ENCODE measurements at regions not wholly inside any gene's neighbourhood (a gene's known extent, or its start where the extent isn't known, plus 50 kb on each side); places are given as distances from the start of the nearest gene placed in this dataset.
A peak's percentile ranks its signal among the peaks of the same experiment; 100 is the strongest.
"Not testable (repeated sequence)": the region's sequence is repeated elsewhere in the genome, so short reads cannot be mapped to it uniquely, and the experiment has no call there.

DNA sequence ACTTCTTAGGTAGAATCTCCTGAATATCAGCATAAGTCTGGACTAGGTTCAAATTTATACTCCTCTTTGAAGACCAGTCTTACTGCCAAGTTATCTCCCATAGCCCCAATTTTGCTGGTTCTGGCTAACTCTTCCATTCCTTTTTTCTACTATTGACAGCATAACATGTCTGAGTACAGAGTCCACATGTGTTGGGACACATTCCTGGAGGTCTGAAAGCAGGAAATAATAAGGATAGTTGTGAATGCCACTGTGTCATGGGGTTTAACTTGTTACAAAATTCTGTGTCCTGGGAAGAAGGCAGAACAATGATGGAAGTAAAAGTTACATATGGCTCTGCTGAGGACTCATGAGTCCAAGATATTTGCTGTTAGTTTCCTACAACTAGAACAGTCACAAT lies 57.4 kb upstream of the ZBTB20 start:
- no peak overlapping the region for H3K4me3 ChIP-seq (ENCODE audit: low read length)

GRCh38 chr3:115208066-115208750 lies 61.1 kb upstream of the ZBTB20 start:
- no peaks in the 10 kb centered on the region for H3K36me3 ChIP-seq (ENCODE audit: insufficient read depth, low read length)
- H3K9me3 ChIP-seq (ENCODE audit: low read length) = no peaks in the 10 kb centered on the region
- no peak overlapping the region for H3K4me3 ChIP-seq (ENCODE audit: low read length)
- no peak overlapping the region for H2AFZ ChIP-seq (ENCODE audit: low read depth, low read length)
- H3K4me1 ChIP-seq (ENCODE audit: insufficient read depth, low read length) = peaks cover 11% of the 10 kb centered on the region
- H3K27me3 ChIP-seq (ENCODE audit: insufficient read depth, low read length) = no peaks in the 10 kb centered on the region

More for the DNA sequence above, 57.4 kb upstream of the ZBTB20 start:
- H3K9me3 ChIP-seq (ENCODE audit: low read length) = no peaks in the 10 kb centered on the region
- H3K4me1 ChIP-seq (ENCODE audit: insufficient read depth, low read length) = no peaks in the 10 kb centered on the region
- no peaks in the 10 kb centered on the region for H3K36me3 ChIP-seq (ENCODE audit: insufficient read depth, low read length)
- no peak overlapping the region for H2AFZ ChIP-seq (ENCODE audit: low read depth, low read length)
- no peaks in the 10 kb centered on the region for H3K27me3 ChIP-seq (ENCODE audit: insufficient read depth, low read length)

DNA sequence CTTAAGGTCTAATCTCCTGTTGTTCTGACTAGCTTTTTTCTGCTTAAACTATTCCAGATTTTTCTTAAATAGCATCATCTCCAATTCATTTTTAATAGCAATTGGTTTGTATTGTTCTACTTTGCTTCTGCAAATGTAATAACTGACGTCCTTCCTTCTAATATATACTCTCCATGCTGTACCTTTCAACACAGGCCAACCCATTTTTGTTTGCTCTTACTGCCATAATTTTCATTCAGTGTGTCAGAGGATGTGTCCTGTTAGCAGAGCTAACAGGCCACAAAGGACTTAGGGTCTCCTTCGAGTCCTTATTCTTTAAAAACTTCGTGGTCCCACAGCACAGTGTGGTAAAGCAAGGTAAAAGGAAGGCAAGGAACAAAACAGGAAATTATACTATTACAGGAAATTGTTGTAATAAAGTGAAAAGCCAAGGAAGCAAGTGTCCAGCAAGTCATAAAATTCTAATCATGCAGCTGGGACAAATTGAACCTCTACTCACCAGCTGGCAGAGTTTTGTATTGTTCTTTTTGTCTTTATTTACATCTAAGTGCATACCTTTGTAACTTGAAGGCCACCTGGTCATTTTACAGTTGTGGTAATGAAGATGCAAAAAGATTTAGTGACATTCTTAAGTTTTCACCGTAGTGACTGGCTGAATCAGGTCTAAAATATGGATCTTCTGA lies 64.9 kb upstream of the ZBTB20 start:
- Histone ChIP-seq H3K36me3 (ENCODE audit: insufficient read depth, low read length) (no peaks in the 10 kb centered on the region), H3K4me1 (ENCODE audit: insufficient read depth, low read length) (peaks cover 11% of the 10 kb centered on the region)

GRCh38 chr3:115212615-115213014 lies 65.5 kb upstream of the ZBTB20 start:
- no peaks in the 10 kb centered on the region for H3K27me3 ChIP-seq (ENCODE audit: insufficient read depth, low read length)
- no peaks in the 10 kb centered on the region for H3K36me3 ChIP-seq (ENCODE audit: insufficient read depth, low read length)
- peaks cover 14% of the 10 kb centered on the region for H3K4me1 ChIP-seq (ENCODE audit: insufficient read depth, low read length)
- no peaks in the 10 kb centered on the region for H3K9me3 ChIP-seq (ENCODE audit: low read length)
- H2AFZ ChIP-seq (ENCODE audit: low read depth, low read length) = no peak overlapping the region
- H3K4me3 ChIP-seq (ENCODE audit: low read length) = no peak overlapping the region

More for the DNA sequence above, 64.9 kb upstream of the ZBTB20 start:
- Histone ChIP-seq H3K27me3 (ENCODE audit: insufficient read depth, low read length) (no peaks in the 10 kb centered on the region), H3K4me3 (ENCODE audit: low read length) (no peak overlapping the region), H2AFZ (ENCODE audit: low read depth, low read length) (peak overlapping the region; percentile 30), H3K9me3 (ENCODE audit: low read length) (no peaks in the 10 kb centered on the region)

- not testable (repeated sequence) for H3K4me3 ChIP-seq (ENCODE audit: low read length); H3K9me3 ChIP-seq (ENCODE audit: low read length); H2AFZ ChIP-seq (ENCODE audit: low read depth, low read length); H3K27me3 ChIP-seq (ENCODE audit: insufficient read depth, low read length); H3K36me3 ChIP-seq (ENCODE audit: insufficient read depth, low read length)
- peaks cover 18% of the 10 kb centered on the region for H3K4me1 ChIP-seq (ENCODE audit: insufficient read depth, low read length)
Measured at GRCh38 chr3:115213052-115213451, 66.0 kb upstream of the ZBTB20 start.

- H3K4me1 ChIP-seq (ENCODE audit: insufficient read depth, low read length) = peaks cover 28% of the 10 kb centered on the region
Measured at GRCh38 chr3:115217292-115217677, 70.2 kb upstream of the ZBTB20 start.

DNA sequence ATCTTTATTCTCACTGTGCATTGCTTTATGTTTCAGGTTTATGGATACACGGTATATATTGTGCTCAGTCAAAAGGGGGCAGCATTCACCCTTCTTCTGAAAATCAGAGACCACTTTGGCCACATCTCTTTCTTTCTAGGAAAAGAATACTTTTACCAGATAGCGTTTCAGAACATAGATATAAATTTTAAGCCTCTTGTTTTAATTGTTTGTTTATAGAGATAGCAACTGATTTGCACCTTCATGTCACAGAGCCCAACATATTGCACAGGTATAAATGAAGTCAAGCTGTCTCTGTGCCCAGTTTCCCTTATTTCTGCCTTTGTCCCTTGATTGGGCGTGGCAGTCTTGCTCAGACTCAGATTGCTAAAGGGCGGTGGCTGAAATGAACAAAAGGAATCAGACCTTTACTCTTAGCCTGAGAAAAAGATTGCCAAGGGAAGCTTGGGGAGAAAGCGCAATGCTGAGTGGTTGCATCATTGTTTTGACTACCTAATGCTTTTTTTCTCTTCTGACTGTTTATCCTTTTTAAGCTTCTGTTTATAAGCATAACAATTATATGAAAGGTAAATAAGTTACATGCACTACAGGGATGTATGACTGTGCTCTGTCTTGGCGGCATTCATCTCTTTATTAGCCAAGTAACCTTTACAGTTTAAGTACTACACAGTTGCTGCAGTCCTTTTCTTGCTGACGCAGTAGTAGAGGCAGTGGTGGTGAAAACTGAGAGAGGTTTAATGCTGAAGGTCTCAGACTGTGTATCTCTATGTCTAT lies 70.8 kb upstream of the ZBTB20 start:
- H3K27me3 ChIP-seq (ENCODE audit: insufficient read depth, low read length) = no peaks in the 10 kb centered on the region
- peak overlapping the region; percentile 74 for H2AFZ ChIP-seq (ENCODE audit: low read depth, low read length)
- H3K9me3 ChIP-seq (ENCODE audit: low read length) = no peaks in the 10 kb centered on the region
- H3K36me3 ChIP-seq (ENCODE audit: insufficient read depth, low read length) = no peaks in the 10 kb centered on the region
- H3K4me3 ChIP-seq (ENCODE audit: low read length) = no peak overlapping the region
- H3K4me1 ChIP-seq (ENCODE audit: insufficient read depth, low read length) = peaks cover 22% of the 10 kb centered on the region

More at GRCh38 chr3:115217292-115217677, 70.2 kb upstream of the ZBTB20 start:
- Histone ChIP-seq H3K27me3 (ENCODE audit: insufficient read depth, low read length) (no peaks in the 10 kb centered on the region), H2AFZ (ENCODE audit: low read depth, low read length) (peak overlapping the region; percentile 74), H3K4me3 (ENCODE audit: low read length) (no peak overlapping the region), H3K36me3 (ENCODE audit: insufficient read depth, low read length) (no peaks in the 10 kb centered on the region), H3K9me3 (ENCODE audit: low read length) (no peaks in the 10 kb centered on the region)

GRCh38 chr3:115218859-115219258 lies 71.8 kb upstream of the ZBTB20 start:
- Histone ChIP-seq H3K36me3 (ENCODE audit: insufficient read depth, low read length) (no peaks in the 10 kb centered on the region), H3K4me3 (ENCODE audit: low read length) (no peak overlapping the region), H3K27me3 (ENCODE audit: insufficient read depth, low read length) (no peaks in the 10 kb centered on the region), H3K9me3 (ENCODE audit: low read length) (no peaks in the 10 kb centered on the region), H2AFZ (ENCODE audit: low read depth, low read length) (no peak overlapping the region), H3K4me1 (ENCODE audit: insufficient read depth, low read length) (peaks cover 22% of the 10 kb centered on the region)

DNA sequence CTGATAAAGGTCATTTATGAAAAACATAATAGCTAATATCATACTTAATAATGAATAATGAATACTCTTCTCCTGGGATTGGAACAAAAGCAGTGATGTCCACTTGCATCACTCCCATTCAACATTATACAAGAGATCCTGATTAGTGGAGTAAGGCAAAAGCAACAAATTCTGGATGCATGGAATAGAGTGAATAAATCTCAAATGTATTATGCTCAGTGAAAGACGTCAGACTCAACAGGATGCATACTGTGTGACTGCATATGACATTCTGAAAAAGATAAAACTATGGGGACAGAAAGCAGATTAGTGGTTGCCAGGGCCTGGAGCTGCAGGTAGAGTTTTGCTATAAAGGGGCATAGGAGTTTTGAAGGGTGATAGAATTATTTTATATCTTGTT lies 77.6 kb upstream of the ZBTB20 start:
- H3K36me3 ChIP-seq (ENCODE audit: insufficient read depth, low read length) = no peaks in the 10 kb centered on the region

GRCh38 chr3:115226844-115227445 lies 79.9 kb upstream of the ZBTB20 start:
- H3K4me1 ChIP-seq (ENCODE audit: insufficient read depth, low read length) = peaks cover 5% of the 10 kb centered on the region
- H3K4me3 ChIP-seq (ENCODE audit: low read length) = no peak overlapping the region
- no peaks in the 10 kb centered on the region for H3K27me3 ChIP-seq (ENCODE audit: insufficient read depth, low read length)
- H3K36me3 ChIP-seq (ENCODE audit: insufficient read depth, low read length) = no peaks in the 10 kb centered on the region
- H3K9me3 ChIP-seq (ENCODE audit: low read length) = no peaks in the 10 kb centered on the region
- no peak overlapping the region for H2AFZ ChIP-seq (ENCODE audit: low read depth, low read length)

More for the DNA sequence above, 77.6 kb upstream of the ZBTB20 start:
- no peaks in the 10 kb centered on the region for H3K9me3 ChIP-seq (ENCODE audit: low read length)
- H2AFZ ChIP-seq (ENCODE audit: low read depth, low read length) = no peak overlapping the region
- H3K4me3 ChIP-seq (ENCODE audit: low read length) = no peak overlapping the region
- peaks cover 5% of the 10 kb centered on the region for H3K4me1 ChIP-seq (ENCODE audit: insufficient read depth, low read length)
- H3K27me3 ChIP-seq (ENCODE audit: insufficient read depth, low read length) = no peaks in the 10 kb centered on the region

DNA sequence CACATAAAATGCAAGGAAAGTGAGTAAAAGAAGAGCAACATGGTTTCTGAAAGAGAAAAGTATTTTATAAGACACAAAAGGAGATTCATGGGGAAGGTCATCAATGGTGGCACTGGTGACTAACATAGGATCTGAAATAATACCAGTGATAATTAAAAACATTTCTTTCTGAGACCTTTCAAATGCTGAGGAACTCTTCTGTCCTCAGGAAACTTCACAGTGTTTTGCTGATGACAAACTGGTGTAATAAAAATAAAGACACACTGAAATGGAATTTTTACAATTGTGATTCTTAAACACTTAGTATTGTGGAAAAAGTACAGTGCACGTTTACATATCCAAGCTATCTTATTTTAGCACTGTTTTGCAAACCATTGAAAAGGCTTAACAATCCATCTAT lies 80.4 kb upstream of the ZBTB20 start:
- Histone ChIP-seq H3K4me3 (ENCODE audit: low read length) (no peak overlapping the region), H3K27me3 (ENCODE audit: insufficient read depth, low read length) (no peaks in the 10 kb centered on the region), H3K4me1 (ENCODE audit: insufficient read depth, low read length) (peaks cover 5% of the 10 kb centered on the region), H3K36me3 (ENCODE audit: insufficient read depth, low read length) (no peaks in the 10 kb centered on the region), H3K9me3 (ENCODE audit: low read length) (no peaks in the 10 kb centered on the region), H2AFZ (ENCODE audit: low read depth, low read length) (no peak overlapping the region)

- no peak overlapping the region for H3K4me3 ChIP-seq (ENCODE audit: low read length)
- H3K4me1 ChIP-seq (ENCODE audit: insufficient read depth, low read length) = peaks cover 5% of the 10 kb centered on the region
- no peak overlapping the region for H2AFZ ChIP-seq (ENCODE audit: low read depth, low read length)
- no peaks in the 10 kb centered on the region for H3K36me3 ChIP-seq (ENCODE audit: insufficient read depth, low read length)
- no peaks in the 10 kb centered on the region for H3K27me3 ChIP-seq (ENCODE audit: insufficient read depth, low read length)
- H3K9me3 ChIP-seq (ENCODE audit: low read length) = no peaks in the 10 kb centered on the region
Measured at GRCh38 chr3:115228266-115228665, 81.2 kb upstream of the ZBTB20 start.

DNA sequence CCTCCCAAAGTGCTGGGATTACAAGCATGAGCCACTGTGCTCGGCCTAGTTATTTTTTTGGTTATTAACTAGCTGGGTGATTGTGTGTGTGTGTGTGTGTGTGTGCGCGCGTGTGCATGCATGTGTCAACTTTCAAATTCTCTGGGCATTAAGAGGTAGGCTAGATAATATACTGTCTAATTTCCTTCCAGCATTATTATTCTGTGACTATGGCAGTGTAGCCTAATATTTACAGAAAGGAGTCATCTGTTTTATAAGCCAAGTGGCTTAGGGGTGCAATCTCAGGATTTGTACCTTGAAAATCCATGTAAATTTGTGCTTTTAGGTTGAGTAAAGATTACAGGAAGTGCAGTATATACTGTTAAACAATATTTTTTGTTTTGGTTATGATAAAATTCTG lies 85.1 kb upstream of the ZBTB20 start:
- H3K9me3 ChIP-seq (ENCODE audit: low read length) = no peaks in the 10 kb centered on the region
- H3K4me3 ChIP-seq (ENCODE audit: low read length) = no peak overlapping the region
- no peaks in the 10 kb centered on the region for H3K27me3 ChIP-seq (ENCODE audit: insufficient read depth, low read length)
- H3K36me3 ChIP-seq (ENCODE audit: insufficient read depth, low read length) = no peaks in the 10 kb centered on the region
- peaks cover 8% of the 10 kb centered on the region for H3K4me1 ChIP-seq (ENCODE audit: insufficient read depth, low read length)
- no peak overlapping the region for H2AFZ ChIP-seq (ENCODE audit: low read depth, low read length)

All from neuron (in vitro differentiated cells).